ENCODE measurements at regions not wholly inside any gene's neighbourhood (a gene's known extent, or its start where the extent isn't known, plus 50 kb on each side); places are given as distances from the start of the nearest gene placed in this dataset.

GRCh38 chr19:57068311-57068710, 51.5 kb upstream of the USP29 start:
- intact Hi-C loops (cut with DNase I): no loop called here
- no peaks in the 10 kb centered on the region for H3K9me3 ChIP-seq (replicated peaks in 1 of 3)
- no peak overlapping the region for H3K4me3 ChIP-seq
- H3K36me3 ChIP-seq (replicated peaks in 1 of 2): no peaks in the 10 kb centered on the region
- no peaks in the 10 kb centered on the region for H3K4me1 ChIP-seq (replicated peaks in 1 of 2)
- WGBS, 4 donors: 89 to 98% (median 93%) methylated on average over 11 to 12 of the region's 12 CpGs
- TF ChIP-seq POLR2A (IDR thresholded peaks at IDR 0.05) (no peak), CTCF (IDR thresholded peaks at IDR 0.05) (no peak)
- H3K27ac ChIP-seq: no peak overlapping the region
- DNase-seq: no peak
- no peaks in the 10 kb centered on the region for H3K27me3 ChIP-seq

GRCh38 chr19:57068921-57069697, 50.7 kb upstream of the USP29 start:
- H3K4me1 ChIP-seq (replicated peaks in 1 of 2): no peaks in the 10 kb centered on the region
- TF ChIP-seq POLR2A (IDR thresholded peaks at IDR 0.05): no peak
- peak; percentile 69 to 82 (median 76) for TF ChIP-seq CTCF (IDR thresholded peaks at IDR 0.05)
- no peaks in the 10 kb centered on the region for H3K27me3 ChIP-seq
- WGBS, 4 donors: 28 to 35% (median 33%) methylated on average over 24 of the region's 24 CpGs
- no peak overlapping the region for H3K4me3 ChIP-seq
- H3K27ac ChIP-seq: no peak overlapping the region
- peak; percentile 63 to 93 (median 81) for DNase-seq
- H3K9me3 ChIP-seq (replicated peaks in 1 of 3): no peaks in the 10 kb centered on the region
- intact Hi-C loops (cut with DNase I): no loop called here
- no peaks in the 10 kb centered on the region for H3K36me3 ChIP-seq (replicated peaks in 1 of 2)

Small RNAs in the stretch of these regions (small RNA-seq; reads per million reads assigned to genes)
- 0 reads per million in 2 donors for gene AC044792.1

Measured in adrenal gland (tissue), 9 donors.